CD4-positive, CD25-positive, alpha-beta regulatory T cell (primary cell): ENCODE measurements at regions not wholly inside any gene's neighbourhood (a gene's known extent, or its start where the extent isn't known, plus 50 kb on each side); places are given as distances from the start of the nearest gene placed in this dataset.
A peak's percentile ranks its signal among the peaks of the same experiment; 100 is the strongest.

Experiments
- ATAC-seq, 2 donors: fragments of 150-1000 bp; cut with Tn5 transposase; one replicate each; pipeline ENCODE4 v1.10.0; 2021; ENCODE audit warnings: low read depth in 2 of 2, moderate number of reproducible peaks in 2 of 2, moderate library complexity in 1 of 2
- DNase-seq, 3 donors: peaks; one replicate each; pipeline versions ENCODE4 v3.0.0 to v3.0.0-alpha.2; 2012 to 2022; ENCODE audit warnings: mixed read lengths in 1 of 3
- H3K27ac ChIP-seq: one replicate; pipeline ENCODE4 v1.7.0; 2013; ENCODE audit warnings: mild to moderate bottlenecking, low read length; ENCODE audit not compliant: insufficient read depth, poor library complexity, severe bottlenecking
- H3K27me3 ChIP-seq: one replicate; pipeline ENCODE4 v1.7.0; 2013; ENCODE audit warnings: low read length; ENCODE audit not compliant: control insufficient read depth, insufficient read depth
- H3K36me3 ChIP-seq: one replicate; pipeline ENCODE4 v1.7.0; 2013; ENCODE audit warnings: mild to moderate bottlenecking, low read length, moderate library complexity; ENCODE audit not compliant: control insufficient read depth, insufficient read depth
- H3K4me1 ChIP-seq: 2 replicates; pipeline ENCODE4 v1.7.0; 2013; ENCODE audit warnings: mild to moderate bottlenecking, low read length; ENCODE audit not compliant: insufficient read depth, control insufficient read depth, poor library complexity, severe bottlenecking
- H3K4me3 ChIP-seq: one replicate; pipeline ENCODE4 v1.7.0; 2013; ENCODE audit warnings: low read depth, mild to moderate bottlenecking, low read length, moderate library complexity
- H3K9me3 ChIP-seq, 2 experiments: 1 replicate in 1 of 2; 2 replicates in 1 of 2; pipeline ENCODE4 v1.7.0; 2013; ENCODE audit warnings: low read length in 2 of 2, mild to moderate bottlenecking in 1 of 2, moderate library complexity in 1 of 2; ENCODE audit not compliant: control insufficient read depth in 2 of 2
- H3K27ac Mint-ChIP-seq, 3 donors: one replicate each; pipeline ENCODE4 v1.8.0; 2020 to 2022; ENCODE audit warnings: mild to moderate bottlenecking in 3 of 3, mixed read lengths in 3 of 3, moderate library complexity in 2 of 3
- H3K27me3 Mint-ChIP-seq: one replicate; pipeline ENCODE4 v1.8.0; 2022; ENCODE audit warnings: mild to moderate bottlenecking, mixed read lengths
- H3K36me3 Mint-ChIP-seq: one replicate; pipeline ENCODE4 v1.8.0; 2020; ENCODE audit warnings: mixed read lengths
- H3K4me1 Mint-ChIP-seq, 4 donors: one replicate each; pipeline ENCODE4 v1.8.0; 2020 to 2022; ENCODE audit warnings: mixed read lengths in 4 of 4, mild to moderate bottlenecking in 1 of 4
- H3K4me3 Mint-ChIP-seq, 4 donors: one replicate each; pipeline ENCODE4 v1.8.0; 2020 to 2022; ENCODE audit warnings: mild to moderate bottlenecking in 4 of 4, mixed read lengths in 4 of 4, moderate library complexity in 3 of 4
- H3K9me3 Mint-ChIP-seq, 7 donors: one replicate each; pipeline ENCODE4 v1.8.0; 2020 to 2022; ENCODE audit warnings: mixed read lengths in 7 of 7, mild to moderate bottlenecking in 3 of 7, moderate library complexity in 2 of 7

DNA sequence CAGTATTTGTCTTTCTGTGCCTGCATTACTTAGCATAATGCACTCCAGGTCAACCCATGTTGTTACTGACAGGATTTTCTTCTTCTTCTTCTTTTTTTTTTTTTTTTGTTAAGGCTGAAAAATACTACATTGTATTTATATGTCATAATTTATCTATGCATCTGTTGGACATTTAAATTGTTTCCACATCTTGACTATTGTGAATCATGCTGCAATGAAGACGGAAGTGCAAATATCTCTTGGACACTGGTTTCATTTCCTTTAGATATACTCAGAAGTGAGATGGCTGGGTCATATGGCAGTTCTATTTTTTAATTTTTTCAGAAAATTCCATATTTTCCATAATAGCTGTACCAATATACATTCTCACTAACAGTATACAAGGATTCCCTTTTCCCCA lies 272.7 kb upstream of the PMFBP1 start:
- DNase-seq (no peak), ATAC-seq (no peak)
- Histone ChIP-seq H3K27me3 (no peaks in the 10 kb centered on the region), H3K27ac (no peak overlapping the region), H3K4me3 (no peak overlapping the region), H3K9me3 (no peaks in the 10 kb centered on the region), H3K4me1 (no peaks in the 10 kb centered on the region), H3K36me3 (no peaks in the 10 kb centered on the region)
- H3K4me3 Mint-ChIP-seq, result no peak overlapping the region
- no peaks in the 10 kb centered on the region for H3K27me3 Mint-ChIP-seq
- no peaks in the 10 kb centered on the region for H3K36me3 Mint-ChIP-seq
- H3K4me1 Mint-ChIP-seq, result no peaks in the 10 kb centered on the region
- peaks cover 0 to 16% (median 5%) of the 10 kb centered on the region in 7 donors for H3K9me3 Mint-ChIP-seq
- H3K27ac Mint-ChIP-seq, result no peak overlapping the region

DNA sequence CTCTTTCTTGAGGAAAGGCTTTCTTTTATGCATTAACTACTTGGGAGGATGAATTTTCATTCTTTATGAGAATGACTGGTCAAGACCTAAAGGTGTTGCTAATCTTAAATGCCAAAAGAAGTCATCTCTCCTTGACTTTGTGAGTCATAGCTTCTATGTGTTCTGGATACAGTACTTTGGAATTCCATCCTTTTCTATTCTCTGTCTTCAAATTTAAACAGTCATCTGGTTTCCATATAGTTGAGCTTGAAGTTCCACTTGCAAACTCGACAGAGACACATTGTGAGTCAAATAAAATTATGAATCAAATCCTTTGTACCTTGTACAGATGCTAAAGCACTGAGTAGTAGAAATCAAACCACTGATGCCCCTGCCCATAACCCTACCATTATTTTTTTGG lies 271.9 kb upstream of the PMFBP1 start:
- DNase-seq, result no peak
- Histone ChIP-seq H3K9me3 (no peaks in the 10 kb centered on the region), H3K4me1 (no peaks in the 10 kb centered on the region), H3K4me3 (no peak overlapping the region), H3K27ac (no peak overlapping the region), H3K36me3 (no peaks in the 10 kb centered on the region), H3K27me3 (no peaks in the 10 kb centered on the region)
- H3K27me3 Mint-ChIP-seq, result no peaks in the 10 kb centered on the region
- H3K4me1 Mint-ChIP-seq, result no peaks in the 10 kb centered on the region
- H3K36me3 Mint-ChIP-seq, result no peaks in the 10 kb centered on the region
- H3K4me3 Mint-ChIP-seq, result no peak overlapping the region
- peaks cover 0 to 15% (median 5%) of the 10 kb centered on the region in 7 donors for H3K9me3 Mint-ChIP-seq
- H3K27ac Mint-ChIP-seq, result no peak overlapping the region
- ATAC-seq, result no peak

DNA sequence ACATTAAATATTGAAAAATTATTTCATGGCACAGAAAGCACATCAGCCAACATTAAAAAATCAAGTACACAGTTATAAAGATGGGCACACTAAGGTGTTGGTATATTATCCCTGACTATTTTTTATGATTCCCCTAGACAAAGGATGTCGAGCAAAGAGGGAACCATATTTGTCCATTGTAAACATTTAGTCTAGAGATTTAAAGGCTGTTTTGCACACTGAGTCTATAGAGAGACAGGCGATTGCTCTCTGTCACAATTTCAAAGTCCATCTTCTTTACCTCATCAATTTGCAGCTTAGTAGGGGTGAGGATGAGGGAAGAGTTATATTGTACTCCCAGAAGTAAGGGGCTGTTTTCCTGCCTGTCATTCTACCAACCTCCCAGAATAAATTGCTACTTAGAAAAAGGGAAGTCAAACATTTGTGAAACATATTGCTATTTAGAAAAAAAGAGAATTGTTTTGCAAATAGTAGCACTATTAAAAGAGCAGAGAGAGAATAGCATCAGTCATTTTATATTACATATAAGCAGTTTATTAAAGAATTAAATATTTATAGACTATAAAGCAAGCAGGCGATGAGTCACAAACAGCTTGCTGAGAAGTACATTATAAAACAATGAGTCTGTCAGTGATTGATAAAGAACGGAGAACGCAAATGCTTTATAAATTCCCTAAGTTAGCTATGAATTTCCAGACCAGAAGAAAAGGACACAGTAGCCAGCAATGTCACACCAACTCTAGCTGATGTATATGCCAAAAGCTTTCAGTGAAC lies 270.6 kb upstream of the PMFBP1 start:
- peaks cover 0 to 11% (median 4%) of the 10 kb centered on the region in 7 donors for H3K9me3 Mint-ChIP-seq
- no peak for DNase-seq
- no peak overlapping the region for H3K27ac ChIP-seq
- H3K36me3 ChIP-seq, result no peaks in the 10 kb centered on the region
- H3K4me3 Mint-ChIP-seq, result no peak overlapping the region
- no peaks in the 10 kb centered on the region for H3K9me3 ChIP-seq
- no peaks in the 10 kb centered on the region for H3K27me3 ChIP-seq
- ATAC-seq, result no peak
- no peaks in the 10 kb centered on the region for H3K4me1 ChIP-seq
- no peaks in the 10 kb centered on the region for H3K36me3 Mint-ChIP-seq
- no peak overlapping the region for H3K27ac Mint-ChIP-seq
- no peaks in the 10 kb centered on the region for H3K4me1 Mint-ChIP-seq
- no peaks in the 10 kb centered on the region for H3K27me3 Mint-ChIP-seq
- no peak overlapping the region for H3K4me3 ChIP-seq

DNA sequence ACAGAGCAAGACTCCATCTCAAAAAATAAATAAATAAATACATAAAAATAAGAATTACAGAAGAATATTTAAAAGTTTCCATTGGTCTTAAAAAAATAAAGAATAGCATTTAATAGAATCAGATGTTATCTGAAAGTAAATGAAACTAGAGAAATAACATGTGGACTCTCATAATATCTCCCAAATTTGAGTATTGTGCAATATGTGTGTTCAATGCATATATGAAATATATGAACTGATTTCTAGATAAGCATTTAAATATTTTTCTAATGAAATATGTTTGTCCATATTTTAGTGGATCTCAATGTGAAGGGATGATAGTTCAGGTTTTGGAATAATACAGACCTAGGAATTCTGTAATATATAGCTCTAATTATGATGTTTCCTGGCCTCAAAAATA lies 265.9 kb upstream of the PMFBP1 start:
- Histone ChIP-seq H3K4me3 (no peak overlapping the region), H3K27ac (no peak overlapping the region), H3K36me3 (no peaks in the 10 kb centered on the region), H3K9me3 (peaks cover 18 to 19% of the 10 kb centered on the region in 2 experiments), H3K27me3 (no peaks in the 10 kb centered on the region), H3K4me1 (no peaks in the 10 kb centered on the region)
- H3K4me1 Mint-ChIP-seq, result no peaks in the 10 kb centered on the region
- no peaks in the 10 kb centered on the region for H3K36me3 Mint-ChIP-seq
- no peaks in the 10 kb centered on the region for H3K27me3 Mint-ChIP-seq
- H3K27ac Mint-ChIP-seq, result no peak overlapping the region
- DNase-seq (no peak), ATAC-seq (no peak)
- peaks cover 2 to 30% (median 7%) of the 10 kb centered on the region in 7 donors for H3K9me3 Mint-ChIP-seq
- H3K4me3 Mint-ChIP-seq, result no peak overlapping the region

DNA sequence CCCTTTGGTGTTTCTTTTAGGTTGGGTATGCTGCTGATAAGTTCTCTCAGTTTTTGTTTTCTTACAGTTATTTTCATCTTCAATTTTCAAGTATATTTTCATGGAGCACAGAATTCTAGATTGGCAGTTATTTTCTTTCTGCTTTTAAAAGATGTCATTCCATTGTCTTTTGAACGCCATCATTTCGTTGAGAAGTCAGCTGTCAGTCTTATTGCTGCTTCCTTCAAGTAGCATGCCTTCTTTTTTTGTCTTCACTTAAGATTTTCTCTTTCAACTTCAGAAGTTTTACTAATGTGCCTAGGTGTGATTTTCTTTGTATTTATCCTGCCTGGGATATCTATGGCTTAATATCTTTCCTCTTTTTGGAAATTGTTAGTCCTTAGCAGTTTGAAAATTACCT lies 262.2 kb upstream of the PMFBP1 start:
- Histone ChIP-seq H3K9me3 (peaks cover 18 to 19% of the 10 kb centered on the region in 2 experiments), H3K27ac (no peak overlapping the region), H3K4me1 (no peaks in the 10 kb centered on the region), H3K27me3 (no peaks in the 10 kb centered on the region), H3K36me3 (no peaks in the 10 kb centered on the region), H3K4me3 (no peak overlapping the region)
- no peaks in the 10 kb centered on the region for H3K27me3 Mint-ChIP-seq
- H3K4me1 Mint-ChIP-seq, result no peaks in the 10 kb centered on the region
- no peak for ATAC-seq
- no peaks in the 10 kb centered on the region for H3K36me3 Mint-ChIP-seq
- H3K27ac Mint-ChIP-seq, result no peak overlapping the region
- DNase-seq, result peak in 1 of 3 donors; percentile 5
- H3K9me3 Mint-ChIP-seq, result peaks cover 2 to 26% (median 6%) of the 10 kb centered on the region in 7 donors
- H3K4me3 Mint-ChIP-seq, result no peak overlapping the region

DNA sequence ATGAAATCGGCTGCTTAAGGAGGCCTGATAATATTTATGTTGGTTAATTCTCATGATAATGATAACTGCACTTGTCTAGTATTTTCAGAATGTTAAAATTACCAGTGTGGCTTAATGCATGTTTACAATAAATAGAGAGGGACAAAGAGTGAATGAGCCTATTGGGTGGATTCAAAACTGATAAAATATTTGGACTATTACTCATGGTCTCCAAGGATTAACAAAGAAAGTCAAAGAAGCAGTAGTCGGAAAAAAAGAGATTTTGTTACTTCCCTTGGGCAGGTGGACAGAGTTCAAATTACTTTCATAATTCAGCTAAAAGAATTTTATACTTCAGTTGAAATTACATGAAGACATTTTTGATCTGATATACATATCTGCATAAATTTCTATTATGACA lies 258.2 kb upstream of the PMFBP1 start:
- DNase-seq, result no peak
- no peaks in the 10 kb centered on the region for H3K36me3 ChIP-seq
- no peaks in the 10 kb centered on the region for H3K4me1 ChIP-seq
- no peak overlapping the region for H3K4me3 ChIP-seq
- no peak overlapping the region for H3K27ac ChIP-seq
- no peaks in the 10 kb centered on the region for H3K4me1 Mint-ChIP-seq
- peaks cover 13 to 16% of the 10 kb centered on the region in 2 experiments for H3K9me3 ChIP-seq
- no peak overlapping the region for H3K4me3 Mint-ChIP-seq
- H3K27me3 ChIP-seq, result no peaks in the 10 kb centered on the region
- no peaks in the 10 kb centered on the region for H3K36me3 Mint-ChIP-seq
- no peak overlapping the region for H3K27ac Mint-ChIP-seq
- H3K9me3 Mint-ChIP-seq, result peaks cover 1 to 18% (median 5%) of the 10 kb centered on the region in 7 donors
- H3K27me3 Mint-ChIP-seq, result no peaks in the 10 kb centered on the region
- no peak for ATAC-seq

DNA sequence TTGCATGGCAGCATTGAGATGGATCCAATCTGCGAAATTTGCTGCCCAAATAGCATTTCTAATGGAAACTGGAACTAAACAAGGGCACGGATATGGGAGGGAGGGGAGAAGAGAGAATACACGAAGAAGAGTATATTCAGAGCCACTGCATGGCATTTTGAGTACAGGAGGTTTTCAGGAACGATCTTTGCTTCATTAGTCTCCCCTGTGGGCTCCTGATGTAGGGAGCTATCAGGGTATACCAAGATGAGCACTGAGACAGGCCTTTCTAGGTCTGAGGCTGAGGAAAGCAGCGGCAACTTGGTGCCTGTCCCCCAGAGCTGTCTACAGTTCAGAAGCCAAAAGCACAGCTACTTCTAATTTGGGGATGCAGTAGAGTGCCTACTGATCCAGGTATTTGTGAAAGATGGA lies 257.7 kb upstream of the PMFBP1 start:
- Histone ChIP-seq H3K4me3 (no peak overlapping the region), H3K4me1 (no peaks in the 10 kb centered on the region), H3K27me3 (no peaks in the 10 kb centered on the region), H3K36me3 (no peaks in the 10 kb centered on the region), H3K27ac (no peak overlapping the region), H3K9me3 (peaks cover 8 to 13% of the 10 kb centered on the region in 2 experiments)
- Mint-ChIP-seq H3K4me3 (no peak overlapping the region), H3K9me3 (peaks cover 0 to 17% (median 5%) of the 10 kb centered on the region in 7 donors), H3K27ac (no peak overlapping the region), H3K27me3 (no peaks in the 10 kb centered on the region), H3K4me1 (no peaks in the 10 kb centered on the region), H3K36me3 (no peaks in the 10 kb centered on the region)
- DNase-seq (no peak), ATAC-seq (no peak)
